ENCODE measurements at regions not wholly inside any gene's neighbourhood (a gene's known extent, or its start where the extent isn't known, plus 50 kb on each side); places are given as distances from the start of the nearest gene placed in this dataset.

DNA sequence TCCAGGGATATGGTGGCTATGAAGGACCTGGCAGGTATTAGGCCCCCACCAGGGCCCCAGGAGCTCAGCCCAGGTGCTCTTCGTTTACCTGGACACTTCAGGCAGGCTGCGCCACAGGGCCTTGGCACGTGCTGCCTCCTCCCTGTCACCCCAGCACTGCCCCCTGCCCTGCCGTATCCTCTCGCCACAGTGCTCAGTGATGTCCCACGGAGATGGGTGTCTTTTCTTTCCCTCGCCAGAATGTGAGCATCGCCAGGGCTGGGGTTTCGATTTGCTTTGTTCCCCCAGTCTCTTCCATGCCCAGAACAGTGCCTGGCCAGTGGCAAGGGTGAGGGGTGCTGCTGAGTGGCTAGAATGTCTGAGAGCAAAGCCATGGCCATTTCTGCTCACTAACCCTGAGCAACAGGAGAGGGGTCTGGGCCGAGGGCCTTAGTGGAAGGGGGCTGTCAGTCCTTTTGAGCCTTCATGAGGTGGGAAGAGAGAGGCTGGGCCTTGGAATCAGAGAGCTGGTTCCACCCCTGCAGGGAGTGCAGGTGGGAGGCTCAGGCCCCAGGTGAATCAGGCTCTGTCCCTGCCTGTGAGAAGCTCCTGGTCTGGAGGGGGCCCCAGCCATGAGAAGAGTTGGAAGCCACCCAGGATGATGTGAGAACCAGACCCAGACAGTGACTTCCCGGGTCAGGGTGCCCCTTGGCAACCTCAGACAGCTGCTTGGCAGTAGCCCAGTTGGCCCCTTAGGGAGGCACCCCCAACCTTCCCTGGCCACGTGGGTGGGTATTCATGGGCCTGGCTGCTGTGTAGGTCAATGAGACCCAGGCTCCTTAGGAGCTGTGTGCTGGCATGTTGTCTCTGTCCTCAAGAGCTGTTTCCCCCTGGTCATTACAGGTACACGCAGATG lies 129.9 kb upstream of the HS6ST1 start:
- no peak for DNase-seq (ENCODE audit: low read depth)
- no peak overlapping the region for H3K4me3 ChIP-seq (ENCODE audit: low read length)
- TF ChIP-seq, protein P1, sequence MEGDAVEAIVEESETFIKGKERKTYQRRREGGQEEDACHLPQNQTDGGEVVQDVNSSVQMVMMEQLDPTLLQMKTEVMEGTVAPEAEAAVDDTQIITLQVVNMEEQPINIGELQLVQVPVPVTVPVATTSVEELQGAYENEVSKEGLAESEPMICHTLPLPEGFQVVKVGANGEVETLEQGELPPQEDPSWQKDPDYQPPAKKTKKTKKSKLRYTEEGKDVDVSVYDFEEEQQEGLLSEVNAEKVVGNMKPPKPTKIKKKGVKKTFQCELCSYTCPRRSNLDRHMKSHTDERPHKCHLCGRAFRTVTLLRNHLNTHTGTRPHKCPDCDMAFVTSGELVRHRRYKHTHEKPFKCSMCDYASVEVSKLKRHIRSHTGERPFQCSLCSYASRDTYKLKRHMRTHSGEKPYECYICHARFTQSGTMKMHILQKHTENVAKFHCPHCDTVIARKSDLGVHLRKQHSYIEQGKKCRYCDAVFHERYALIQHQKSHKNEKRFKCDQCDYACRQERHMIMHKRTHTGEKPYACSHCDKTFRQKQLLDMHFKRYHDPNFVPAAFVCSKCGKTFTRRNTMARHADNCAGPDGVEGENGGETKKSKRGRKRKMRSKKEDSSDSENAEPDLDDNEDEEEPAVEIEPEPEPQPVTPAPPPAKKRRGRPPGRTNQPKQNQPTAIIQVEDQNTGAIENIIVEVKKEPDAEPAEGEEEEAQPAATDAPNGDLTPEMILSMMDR (conservative IDR thresholded peaks at IDR 0.05; ENCODE audit: low read depth, low read length) = no peak

DNA sequence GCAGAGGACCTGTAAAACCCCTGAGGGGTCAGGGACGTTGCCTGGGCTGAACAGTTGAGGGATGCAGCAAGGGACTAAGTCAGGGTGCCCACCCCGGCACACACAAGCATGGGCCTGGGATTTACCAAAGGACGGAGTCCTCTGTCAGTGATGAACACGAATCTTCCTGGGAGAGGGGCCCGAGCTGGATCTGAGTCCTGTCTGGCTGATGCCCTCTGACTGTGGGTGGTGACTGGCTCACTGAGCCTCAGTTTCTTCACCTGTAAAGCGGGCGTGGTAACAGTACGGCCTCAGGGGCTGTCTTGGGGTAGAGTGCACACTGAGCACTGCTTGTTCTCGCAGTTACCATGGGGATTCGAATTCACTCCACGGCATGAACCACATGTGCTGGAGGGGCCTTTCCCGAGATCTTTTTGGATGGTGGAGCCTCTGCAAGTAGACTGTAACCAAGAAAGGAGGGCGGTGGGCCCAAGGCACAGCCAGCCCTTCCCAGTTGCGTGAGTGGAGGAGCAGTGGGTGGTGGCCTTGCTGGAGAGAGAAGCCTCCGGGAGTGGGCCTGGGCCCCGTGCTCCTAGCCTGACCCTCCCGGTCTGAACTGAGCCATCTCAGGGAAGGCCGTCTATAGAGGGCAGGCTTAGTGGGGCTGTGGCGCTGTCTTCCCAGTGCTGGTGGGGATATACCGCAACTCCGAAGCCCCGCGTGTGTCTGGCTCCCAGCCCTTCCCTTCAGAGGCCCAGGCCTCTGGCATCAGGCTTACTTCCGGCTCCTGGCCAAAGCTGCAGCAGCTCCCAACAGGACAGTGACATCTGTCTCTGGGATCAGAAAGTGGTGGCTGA lies 130.8 kb upstream of the HS6ST1 start:
- H3K4me3 ChIP-seq (ENCODE audit: low read length) = no peak overlapping the region
- TF ChIP-seq, protein P1 (conservative IDR thresholded peaks at IDR 0.05; ENCODE audit: low read depth, low read length) = no peak
- DNase-seq (ENCODE audit: low read depth) = no peak

DNA sequence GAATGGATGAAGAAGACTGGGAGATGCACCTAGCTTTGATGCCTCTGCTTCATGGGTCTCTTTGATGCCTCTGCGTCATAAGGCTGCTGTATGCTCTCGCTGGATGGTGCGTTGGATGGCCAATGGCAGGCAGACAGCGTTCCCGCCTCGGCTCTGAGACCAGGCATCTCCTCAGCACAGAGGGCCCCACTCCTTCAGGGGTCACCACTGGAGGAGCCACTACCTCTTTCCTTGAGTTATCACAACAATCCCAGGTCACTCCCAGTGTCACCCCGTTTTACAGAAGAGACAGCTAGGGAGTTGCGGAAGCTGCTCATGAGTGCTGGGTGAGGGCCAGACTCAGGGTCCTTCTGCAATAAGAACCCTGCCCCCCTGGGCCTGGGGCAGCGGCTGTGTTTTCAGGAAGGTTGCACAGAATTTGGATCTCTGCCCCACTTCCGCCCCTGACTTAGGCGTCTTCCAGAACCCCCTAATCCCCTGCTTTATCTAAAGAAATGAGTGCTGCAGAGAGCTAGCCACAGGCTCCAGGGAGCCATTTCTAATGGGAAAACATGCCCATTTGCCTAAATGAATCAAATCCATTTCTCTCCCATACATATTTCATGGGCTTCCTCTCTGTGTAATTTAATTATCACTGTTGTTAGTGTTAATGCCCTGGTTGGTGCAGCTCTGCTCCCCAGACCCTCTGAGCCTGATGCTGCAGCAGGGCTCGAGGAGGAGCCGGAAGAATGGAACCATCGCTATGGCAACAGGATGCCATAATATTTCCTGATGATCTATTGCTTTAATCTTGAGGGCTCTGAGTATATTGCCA lies 131.8 kb upstream of the HS6ST1 start:
- no peak for DNase-seq (ENCODE audit: low read depth)
- TF ChIP-seq, protein P1 (conservative IDR thresholded peaks at IDR 0.05; ENCODE audit: low read depth, low read length) = no peak
- H3K4me3 ChIP-seq (ENCODE audit: low read length) = no peak overlapping the region

DNA sequence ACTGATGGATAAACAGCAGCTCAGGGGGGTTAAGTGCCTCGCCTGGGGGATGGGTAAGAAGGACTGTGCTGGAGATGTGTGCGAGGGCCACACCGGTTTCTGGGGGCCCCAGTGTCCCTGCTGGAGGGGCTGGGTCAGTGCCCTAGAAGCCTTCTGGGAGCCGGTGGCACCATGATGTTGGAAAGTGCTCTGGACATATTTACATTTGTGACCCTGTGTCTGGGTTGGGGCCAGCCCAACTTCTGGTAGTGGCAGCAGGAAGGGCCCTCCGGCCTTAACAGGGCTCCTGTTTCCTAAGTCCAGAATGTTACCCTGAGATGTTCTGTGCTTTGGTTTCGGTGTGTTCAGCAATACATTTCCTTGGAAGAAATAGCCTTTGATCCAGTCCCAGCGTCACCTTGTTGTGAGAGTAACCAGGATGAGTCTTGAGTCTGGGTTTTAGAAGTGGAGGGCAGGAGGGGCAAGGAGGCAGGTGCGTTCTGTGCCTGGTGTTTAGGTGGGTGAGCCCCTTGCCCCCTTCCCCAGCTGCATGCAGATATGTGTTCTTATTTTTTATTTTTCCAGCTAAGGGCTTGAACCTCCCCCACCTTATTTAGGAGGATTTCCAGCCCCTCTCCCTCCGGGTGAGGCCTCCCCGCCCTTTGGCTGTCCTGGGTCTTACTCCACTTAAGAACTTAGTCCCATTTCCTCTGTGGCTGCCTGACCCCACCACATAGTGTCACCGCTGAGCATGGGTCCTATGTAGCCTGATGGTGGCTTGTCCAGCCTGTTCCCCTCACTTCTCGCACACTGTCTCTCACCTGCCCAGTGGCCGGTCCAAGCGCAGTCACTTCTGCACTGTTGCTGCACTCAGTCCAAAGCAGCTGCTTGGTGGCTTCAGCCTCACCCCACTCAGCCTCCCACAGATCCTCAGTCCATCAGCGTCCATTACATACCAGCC lies 132.7 kb upstream of the HS6ST1 start:
- TF ChIP-seq, protein P1 (conservative IDR thresholded peaks at IDR 0.05; ENCODE audit: low read depth, low read length) = no peak
- no peak overlapping the region for H3K4me3 ChIP-seq (ENCODE audit: low read length)
- DNase-seq (ENCODE audit: low read depth) = no peak

DNA sequence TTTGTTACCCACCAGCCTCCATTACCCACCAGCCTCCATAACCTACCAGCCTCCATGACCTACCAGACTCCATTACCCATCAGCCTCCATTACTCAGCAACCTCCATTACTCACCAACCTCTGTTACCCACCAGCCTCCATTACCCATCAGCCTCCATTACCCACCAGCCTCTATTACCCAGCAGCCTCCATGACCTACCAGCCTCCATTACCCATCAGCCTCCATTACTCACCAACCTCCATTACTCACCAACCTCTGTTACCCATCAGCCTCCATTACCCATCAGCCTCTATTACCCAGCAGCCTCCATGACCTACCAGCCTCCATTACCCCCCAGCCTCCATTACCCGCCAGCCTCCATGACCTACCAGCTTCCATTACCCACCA lies 133.3 kb upstream of the HS6ST1 start:
- TF ChIP-seq, protein P1 (conservative IDR thresholded peaks at IDR 0.05; ENCODE audit: low read depth, low read length) = no peak
- H3K4me3 ChIP-seq (ENCODE audit: low read length) = no peak overlapping the region

More for the DNA sequence above, 133.3 kb upstream of the HS6ST1 start:
- no peak for DNase-seq (ENCODE audit: low read depth)

Measured in retinal pigment epithelial cell (primary cell).